HG03139 (cell line): ENCODE measurements at regions not wholly inside any gene's neighbourhood (a gene's known extent, or its start where the extent isn't known, plus 50 kb on each side); places are given as distances from the start of the nearest gene placed in this dataset.

ENCODE experiments used
- ATAC-seq: cut with Tn5 transposase; IDR thresholded peaks from one replicate; pipeline ENCODE4 v1.9.1; 2021; ENCODE audit not compliant: unreplicated experiment

- no peak for ATAC-seq
Observed at GRCh38 chr7:17638727-17639126, 301.6 kb downstream of the SNX13 start.

- peak; percentile 58 for ATAC-seq
Observed at GRCh38 chr7:17640730-17641377, 299.4 kb downstream of the SNX13 start.

- no peak for ATAC-seq
Observed at GRCh38 chr7:17645500-17645899, 294.8 kb downstream of the SNX13 start.

- no peak for ATAC-seq
Observed at GRCh38 chr7:17646253-17646956, 293.9 kb downstream of the SNX13 start.

GRCh38 chr7:17651341-17651740 lies 289.0 kb downstream of the SNX13 start:
- no peak for ATAC-seq

- no peak for ATAC-seq
Observed at GRCh38 chr7:17651863-17652385, 288.4 kb downstream of the SNX13 start.

- no peak for ATAC-seq
Observed at GRCh38 chr7:17654940-17655339, 285.4 kb downstream of the SNX13 start.

GRCh38 chr7:17659126-17659525 lies 281.2 kb downstream of the SNX13 start:
- no peak for ATAC-seq

GRCh38 chr7:17660116-17660515 lies 280.2 kb downstream of the SNX13 start:
- ATAC-seq: no peak

GRCh38 chr7:17661982-17662585 lies 278.2 kb downstream of the SNX13 start:
- ATAC-seq: no peak

- no peak for ATAC-seq
Observed at GRCh38 chr7:17663061-17663675, 277.1 kb downstream of the SNX13 start.

- ATAC-seq: no peak
Observed at GRCh38 chr7:17665029-17665428, 275.3 kb downstream of the SNX13 start.

GRCh38 chr7:17668122-17668521 lies 272.2 kb downstream of the SNX13 start:
- no peak for ATAC-seq

- no peak for ATAC-seq
Observed at GRCh38 chr7:17669204-17669603, 271.1 kb downstream of the SNX13 start.

GRCh38 chr7:17671956-17672355 lies 268.3 kb downstream of the SNX13 start:
- no peak for ATAC-seq

- no peak for ATAC-seq
Observed at GRCh38 chr7:17672783-17673182, 267.5 kb downstream of the SNX13 start.

GRCh38 chr7:17674166-17674942 lies 265.9 kb downstream of the SNX13 start:
- ATAC-seq: no peak

- ATAC-seq: no peak
Observed at GRCh38 chr7:17674943-17675608, 265.2 kb downstream of the SNX13 start.

- ATAC-seq: no peak
Observed at GRCh38 chr7:17677408-17677807, 262.9 kb downstream of the SNX13 start.

- no peak for ATAC-seq
Observed at GRCh38 chr7:17678896-17679295, 261.4 kb downstream of the SNX13 start.
